GM23338 (cell line): ENCODE measurements at regions not wholly inside any gene's neighbourhood (a gene's known extent, or its start where the extent isn't known, plus 50 kb on each side); places are given as distances from the start of the nearest gene placed in this dataset.

Experiments
- ATAC-seq: fragments of 200-7000 bp; cut with Tn5 transposase; 3 replicates; pipeline ENCODE4 v1.9.1; 2020
- DNase-seq: peaks from one replicate; pipeline ENCODE4 v3.0.0-alpha.2; 2015; ENCODE audit warnings: low spot score
- H2AFZ ChIP-seq: fragments of 200-600 bp; sonication (generic); 2 replicates; pipeline ENCODE4 v1.8.0; 2016; ENCODE audit warnings: antibody characterized with exemption, mild to moderate bottlenecking, moderate library complexity
- H3F3A ChIP-seq: fragments of 200-600 bp; sonication (generic); replicated peaks from 2 replicates; pipeline ENCODE4 v1.8.0; 2017; ENCODE audit warnings: antibody characterized with exemption, mixed run types, low read depth
- H3K27ac ChIP-seq: fragments of 200-600 bp; sonication (generic); 2 replicates; pipeline ENCODE4 v1.6.1; 2016; ENCODE audit warnings: low read depth
- H3K27me3 ChIP-seq: fragments of 200-600 bp; sonication (generic); 2 replicates; pipeline ENCODE4 v1.8.0; 2016; ENCODE audit warnings: mild to moderate bottlenecking, mixed run types, moderate library complexity; ENCODE audit not compliant: insufficient read depth
- H3K36me3 ChIP-seq: fragments of 200-600 bp; sonication (generic); 2 replicates; pipeline ENCODE4 v1.8.0; 2016; ENCODE audit warnings: mild to moderate bottlenecking; ENCODE audit not compliant: insufficient read depth
- H3K4me1 ChIP-seq: fragments of 200-600 bp; sonication (generic); 2 replicates; pipeline ENCODE4 v1.8.0; 2016; ENCODE audit warnings: mild to moderate bottlenecking, moderate library complexity; ENCODE audit not compliant: insufficient read depth
- H3K4me2 ChIP-seq: fragments of 200-600 bp; sonication (generic); 2 replicates; pipeline ENCODE4 v1.7.1; 2017; ENCODE audit warnings: mixed run types
- H3K4me3 ChIP-seq: fragments of 200-600 bp; sonication (generic); 2 replicates; pipeline ENCODE4 v1.6.1; 2016; ENCODE audit warnings: mixed run types
- H3K79me2 ChIP-seq: fragments of 200-600 bp; sonication (generic); replicated peaks from 2 replicates; pipeline ENCODE4 v1.8.0; 2017; ENCODE audit warnings: mild to moderate bottlenecking; ENCODE audit not compliant: insufficient read depth
- H3K9me2 ChIP-seq: fragments of 200-600 bp; sonication (generic); 2 replicates; pipeline ENCODE4 v1.8.0; 2017; ENCODE audit not compliant: insufficient read depth
- H4K20me1 ChIP-seq: fragments of 200-600 bp; sonication (generic); replicated peaks from 2 replicates; pipeline ENCODE4 v1.8.0; 2017; ENCODE audit warnings: mild to moderate bottlenecking; ENCODE audit not compliant: insufficient read depth
- H3K27ac Mint-ChIP-seq: 2 replicates; pipeline ENCODE4 v1.8.0; 2020; ENCODE audit warnings: inconsistent platforms, mild to moderate bottlenecking, moderate library complexity, mixed read lengths
- H3K27me3 Mint-ChIP-seq: 3 replicates; pipeline ENCODE4 v1.8.0; 2022; ENCODE audit warnings: low read depth, mild to moderate bottlenecking, moderate library complexity, mixed read lengths, inconsistent platforms; ENCODE audit not compliant: insufficient read depth, poor library complexity
- H3K36me3 Mint-ChIP-seq: 3 replicates; pipeline ENCODE4 v1.8.0; 2021; ENCODE audit warnings: low read depth, mild to moderate bottlenecking, inconsistent platforms, moderate library complexity, mixed read lengths
- H3K4me1 Mint-ChIP-seq: 3 replicates; pipeline ENCODE4 v1.8.0; 2020; ENCODE audit warnings: mild to moderate bottlenecking, inconsistent platforms, mixed read lengths
- H3K4me3 Mint-ChIP-seq: 3 replicates; pipeline ENCODE4 v1.8.0; 2021; ENCODE audit warnings: moderate library complexity, mild to moderate bottlenecking, inconsistent platforms, mixed read lengths
- H3K9me3 Mint-ChIP-seq: 3 replicates; pipeline ENCODE4 v1.8.0; 2020; ENCODE audit warnings: moderate library complexity, mild to moderate bottlenecking, inconsistent platforms, mixed read lengths
- CTCF ChIP-seq, 2 experiments: fragments of 200-600 bp in 1 of 2; sonication (generic) in 1 of 2; conservative IDR thresholded peaks; 2 replicates each; pipeline versions ENCODE4 v1.5.1 to v1.6.1; 2016 to 2017; ENCODE audit warnings: antibody characterized with exemption in 2 of 2, low read depth in 2 of 2, mild to moderate bottlenecking in 2 of 2, moderate library complexity in 1 of 2
- ETS1 ChIP-seq: IDR thresholded peaks from 2 replicates; pipeline ENCODE4 v1.6.1; 2016; ENCODE audit warnings: antibody characterized with exemption
- EZH2 ChIP-seq: fragments of 200-600 bp; sonication (generic); IDR thresholded peaks from one replicate; pipeline ENCODE4 v1.8.0; 2017; ENCODE audit warnings: antibody characterized with exemption, mild to moderate bottlenecking, low read depth; ENCODE audit not compliant: unreplicated experiment
- EZH2phosphoT487 ChIP-seq: fragments of 200-600 bp; sonication (generic); IDR thresholded peaks from one replicate; pipeline ENCODE4 v1.8.1; 2018; ENCODE audit warnings: antibody characterized with exemption; ENCODE audit not compliant: unreplicated experiment
- JUNB ChIP-seq: IDR thresholded peaks from one replicate; pipeline ENCODE4 v1.6.1; 2016; ENCODE audit warnings: antibody characterized with exemption; ENCODE audit not compliant: unreplicated experiment
- NANOG ChIP-seq: IDR thresholded peaks from 2 replicates; pipeline ENCODE4 v1.6.1; 2016; ENCODE audit warnings: antibody characterized with exemption, borderline replicate concordance
- POLR2AphosphoS5 ChIP-seq: IDR thresholded peaks from 2 replicates; pipeline ENCODE4 v1.6.1; 2016; ENCODE audit warnings: antibody characterized with exemption, low read depth
- REST ChIP-seq: IDR thresholded peaks from one replicate; pipeline ENCODE4 v1.6.1; 2018; ENCODE audit warnings: antibody characterized with exemption; ENCODE audit not compliant: unreplicated experiment
- STAT1 ChIP-seq: IDR thresholded peaks from one replicate; pipeline ENCODE4 v1.6.1; 2016; ENCODE audit warnings: antibody characterized with exemption; ENCODE audit not compliant: unreplicated experiment
- ZNF114 ChIP-seq: fragments of 250-450 bp; sonication (Bioruptor Pico); IDR thresholded peaks from 2 replicates; pipeline ENCODE4 v1.5.0; 2020; ENCODE audit warnings: mild to moderate bottlenecking, moderate library complexity
- ZNF331 ChIP-seq: fragments of 250-450 bp; sonication (Bioruptor Pico); IDR thresholded peaks from 2 replicates; pipeline ENCODE4 v1.5.0; 2020; ENCODE audit warnings: low read depth, mild to moderate bottlenecking, moderate library complexity

GRCh38 chr3:66827726-66828125, 170.4 kb upstream of the KBTBD8 start:
- no peaks in the 10 kb centered on the region; the same call in 2 of the 3 replicates for H3K9me3 Mint-ChIP-seq
- Histone ChIP-seq H3K27ac (no peak overlapping the region), H3K79me2 (no peaks in the 10 kb centered on the region), H2AFZ (no peak overlapping the region), H4K20me1 (no peaks in the 10 kb centered on the region), H3F3A (no peaks in the 10 kb centered on the region), H3K4me1 (peaks cover 2% of the 10 kb centered on the region; the same call in 1 of the 2 replicates), H3K4me2 (no peak overlapping the region), H3K36me3 (no peaks in the 10 kb centered on the region), H3K4me3 (no peak overlapping the region), H3K9me2 (peaks cover 8% of the 10 kb centered on the region; the same call in 1 of the 2 replicates), H3K27me3 (no peaks in the 10 kb centered on the region)
- no peak overlapping the region for H3K27ac Mint-ChIP-seq
- peaks cover 1% of the 10 kb centered on the region for H3K27me3 Mint-ChIP-seq
- ATAC-seq (no peak), DNase-seq (no peak)
- H3K36me3 Mint-ChIP-seq = no peaks in the 10 kb centered on the region
- H3K4me3 Mint-ChIP-seq = no peak overlapping the region
- no peak for TF ChIP-seq CTCF (conservative IDR thresholded peaks at IDR 0.05; ENCODE audit: low read depth in 2 of 2)
- no peak for TF ChIP-seq ETS1
- TF ChIP-seq NANOG = no peak
- TF ChIP-seq REST = no peak
- no peak for TF ChIP-seq POLR2AphosphoS5
- TF ChIP-seq EZH2phosphoT487 = no peak
- H3K4me1 Mint-ChIP-seq = no peaks in the 10 kb centered on the region

GRCh38 chr3:66828303-66828702, 169.8 kb upstream of the KBTBD8 start:
- no peak overlapping the region for H3K27ac ChIP-seq
- no peaks in the 10 kb centered on the region for H3K4me1 ChIP-seq
- H3K4me2 ChIP-seq = no peak overlapping the region
- H3K9me2 ChIP-seq = peaks cover 8% of the 10 kb centered on the region; the same call in 1 of the 2 replicates
- Mint-ChIP-seq H3K4me1 (no peaks in the 10 kb centered on the region), H3K27me3 (peaks cover 1% of the 10 kb centered on the region), H3K4me3 (no peak overlapping the region), H3K27ac (no peak overlapping the region), H3K9me3 (no peaks in the 10 kb centered on the region; the same call in 2 of the 3 replicates), H3K36me3 (no peaks in the 10 kb centered on the region)
- ATAC-seq = no peak
- DNase-seq = no peak
- H3K27me3 ChIP-seq = no peaks in the 10 kb centered on the region
- no peaks in the 10 kb centered on the region for H3K36me3 ChIP-seq
- H3F3A ChIP-seq = no peaks in the 10 kb centered on the region
- H4K20me1 ChIP-seq = no peaks in the 10 kb centered on the region
- no peaks in the 10 kb centered on the region for H3K79me2 ChIP-seq
- TF ChIP-seq EZH2phosphoT487 = no peak
- no peak for TF ChIP-seq REST
- no peak for TF ChIP-seq JUNB
- TF ChIP-seq EZH2 = no peak
- TF ChIP-seq STAT1 = no peak
- TF ChIP-seq ZNF114 (CRISPR knock-in tag) = no peak
- no peak for TF ChIP-seq ETS1
- no peak for TF ChIP-seq ZNF331 (CRISPR knock-in tag)
- no peak overlapping the region for H2AFZ ChIP-seq
- no peak overlapping the region for H3K4me3 ChIP-seq
